Inferior parietal cortex (tissue), 1 donor: ENCODE measurements at regions not wholly inside any gene's neighbourhood (a gene's known extent, or its start where the extent isn't known, plus 50 kb on each side); places are given as distances from the start of the nearest gene placed in this dataset.

ENCODE experiments used
- DNase-seq: peaks from one replicate; pipeline ENCODE4 v3.0.0-alpha.2; 2016; ENCODE audit errors: extremely low spot score

DNA sequence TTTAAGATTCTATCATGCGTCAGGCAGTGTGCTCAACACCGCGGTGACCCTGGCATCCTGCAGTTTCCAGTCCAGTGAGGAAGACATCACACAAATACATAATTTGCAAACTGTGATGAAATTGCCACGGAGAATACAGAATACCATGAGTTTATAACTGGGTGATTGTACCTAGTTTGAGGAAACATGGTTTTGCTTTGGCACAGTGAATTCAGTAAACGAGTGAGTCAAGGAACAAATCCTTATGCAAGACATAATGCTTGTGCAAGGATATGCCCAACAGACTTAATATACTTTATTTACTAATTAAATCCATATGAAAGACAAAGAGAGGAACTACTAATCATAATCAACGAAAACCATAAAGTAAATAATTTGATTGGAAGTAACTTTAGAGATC is 311.8 kb upstream of the TMTC1 start:
- DNase-seq: no peak

DNA sequence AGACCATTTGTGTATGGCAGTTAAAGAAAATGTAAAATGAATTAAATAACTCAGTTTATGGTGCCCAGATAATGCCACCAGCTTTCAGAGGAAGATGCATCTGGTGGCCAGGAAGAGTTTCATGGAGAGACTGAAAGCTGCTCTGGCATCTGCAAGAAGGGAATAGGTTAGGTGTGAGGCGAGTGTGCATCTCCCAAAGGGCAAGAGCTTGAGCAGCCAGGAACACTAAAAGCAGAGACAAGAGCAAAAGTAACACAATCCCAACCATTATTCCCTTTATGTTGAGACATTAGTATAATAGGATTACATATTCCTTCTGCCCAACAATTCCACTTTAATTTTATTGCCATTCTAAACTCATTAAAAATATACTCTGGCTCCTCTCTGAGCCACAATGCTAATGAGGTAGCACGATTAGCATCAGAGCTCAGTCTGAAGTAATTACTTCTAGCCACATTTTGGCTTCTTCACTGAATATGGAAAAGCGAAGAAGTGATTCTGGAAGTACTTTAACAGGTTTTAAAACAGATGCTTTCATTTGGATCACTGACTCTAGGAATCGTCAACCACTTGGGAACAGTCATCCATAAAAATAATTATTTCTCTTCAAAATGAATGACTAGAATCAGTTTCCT is 309.4 kb upstream of the TMTC1 start:
- no peak for DNase-seq

GRCh38 chr12:30090258-30090657 is 306.5 kb upstream of the TMTC1 start:
- DNase-seq: no peak

DNA sequence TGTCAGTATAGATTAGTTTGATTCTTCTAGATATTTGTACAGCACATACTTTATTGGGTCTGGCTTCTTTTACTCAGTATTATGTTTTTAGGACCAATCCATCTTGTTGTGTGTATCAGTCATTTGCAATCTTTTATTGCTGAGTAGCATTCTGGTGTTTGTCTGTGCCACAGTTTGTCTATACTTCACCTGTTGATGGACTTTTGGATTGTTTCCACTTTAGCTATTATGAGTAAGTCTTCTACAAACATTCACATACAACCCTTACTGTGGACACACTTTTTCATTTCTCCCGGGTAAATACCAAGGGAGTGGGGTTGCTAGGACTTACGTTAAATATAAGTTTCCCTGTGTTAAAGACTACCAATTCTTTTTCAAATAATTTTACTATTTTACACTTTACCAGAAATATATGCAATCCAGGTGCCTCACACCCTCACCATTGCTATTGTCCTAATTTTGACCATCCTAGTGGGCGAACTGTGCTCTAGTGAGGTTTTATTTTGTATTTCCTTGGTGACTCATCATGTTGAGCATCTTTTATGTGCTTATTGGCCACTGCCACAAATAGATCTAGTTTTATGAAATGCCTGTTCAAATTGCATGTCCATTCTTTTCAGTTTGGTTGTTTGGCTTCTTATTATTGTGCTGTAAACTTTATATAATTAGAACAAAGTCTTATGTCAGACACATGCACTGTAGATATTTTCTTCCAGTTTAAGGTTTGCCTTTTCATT is 304.7 kb upstream of the TMTC1 start:
- DNase-seq: no peak

- DNase-seq: no peak
Measured at GRCh38 chr12:30082381-30082780, 298.6 kb upstream of the TMTC1 start.

GRCh38 chr12:30074916-30075315 is 291.2 kb upstream of the TMTC1 start:
- no peak for DNase-seq

GRCh38 chr12:30072824-30073223 is 289.1 kb upstream of the TMTC1 start:
- no peak for DNase-seq

- DNase-seq: no peak
Measured at GRCh38 chr12:30067146-30067545, 283.4 kb upstream of the TMTC1 start.

- DNase-seq: no peak
Measured at GRCh38 chr12:30064906-30065305, 281.2 kb upstream of the TMTC1 start.

GRCh38 chr12:30063435-30063945 is 279.7 kb upstream of the TMTC1 start:
- DNase-seq: no peak

- no peak for DNase-seq
Measured at GRCh38 chr12:30048371-30048770, 264.6 kb upstream of the TMTC1 start.

- no peak for DNase-seq
Measured at GRCh38 chr12:30047516-30048254, 263.9 kb upstream of the TMTC1 start.

- DNase-seq: no peak
Measured at GRCh38 chr12:30046376-30046775, 262.6 kb upstream of the TMTC1 start.

DNA sequence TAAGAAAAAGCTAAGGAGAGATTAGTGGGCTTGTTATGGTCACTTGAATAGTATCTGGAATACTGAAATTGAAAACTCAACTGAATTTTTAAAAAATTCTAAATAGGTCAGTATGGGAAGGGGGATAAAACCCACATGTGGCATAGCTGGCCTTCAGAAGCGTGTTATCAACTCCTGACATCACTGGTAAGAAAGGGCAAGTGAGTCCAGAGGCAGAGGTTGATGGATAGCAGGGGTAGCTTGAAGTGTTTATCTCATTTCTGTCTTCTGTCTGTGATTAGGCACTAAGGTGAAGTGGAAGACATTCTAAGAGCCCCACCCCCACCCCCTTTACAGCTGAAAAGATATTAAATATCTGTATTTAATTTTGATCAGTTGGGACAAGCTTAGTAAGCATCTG is 261.4 kb upstream of the TMTC1 start:
- no peak for DNase-seq

GRCh38 chr12:30044206-30044605 is 260.5 kb upstream of the TMTC1 start:
- DNase-seq: no peak

DNA sequence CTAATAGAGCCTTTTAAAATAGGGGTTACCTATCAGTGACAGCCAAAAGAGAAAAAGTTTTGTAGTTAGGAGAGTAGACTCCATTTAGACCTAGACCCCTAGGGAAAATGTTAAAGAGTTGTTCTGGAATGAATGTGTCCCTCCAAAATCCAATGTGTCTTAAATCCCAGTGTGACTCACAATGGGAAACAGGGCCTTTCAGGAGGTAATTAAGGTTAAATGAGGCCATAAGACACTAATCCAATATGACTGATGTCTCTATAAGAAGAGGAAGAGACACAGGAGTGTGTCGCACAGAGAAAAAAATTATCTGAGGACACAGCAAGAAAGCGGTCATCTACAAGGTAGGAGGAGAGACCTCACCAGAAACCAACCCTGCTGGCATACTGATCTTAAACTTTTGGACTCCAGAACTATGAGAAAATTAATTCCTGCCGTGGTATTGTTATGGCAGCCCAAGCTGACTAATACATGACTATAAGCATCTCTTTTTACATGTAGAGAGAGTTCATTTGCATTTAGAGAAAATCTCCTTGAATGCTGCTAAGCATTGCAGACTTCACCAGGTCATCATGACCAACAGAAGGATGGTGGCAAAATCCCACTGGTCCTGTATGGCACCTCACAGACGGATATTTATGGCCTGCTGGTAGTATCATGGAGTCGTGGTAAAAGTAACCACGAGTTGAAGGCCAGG is 259.6 kb upstream of the TMTC1 start:
- DNase-seq: no peak

- DNase-seq: no peak
Measured at GRCh38 chr12:30041096-30041495, 257.4 kb upstream of the TMTC1 start.

DNA sequence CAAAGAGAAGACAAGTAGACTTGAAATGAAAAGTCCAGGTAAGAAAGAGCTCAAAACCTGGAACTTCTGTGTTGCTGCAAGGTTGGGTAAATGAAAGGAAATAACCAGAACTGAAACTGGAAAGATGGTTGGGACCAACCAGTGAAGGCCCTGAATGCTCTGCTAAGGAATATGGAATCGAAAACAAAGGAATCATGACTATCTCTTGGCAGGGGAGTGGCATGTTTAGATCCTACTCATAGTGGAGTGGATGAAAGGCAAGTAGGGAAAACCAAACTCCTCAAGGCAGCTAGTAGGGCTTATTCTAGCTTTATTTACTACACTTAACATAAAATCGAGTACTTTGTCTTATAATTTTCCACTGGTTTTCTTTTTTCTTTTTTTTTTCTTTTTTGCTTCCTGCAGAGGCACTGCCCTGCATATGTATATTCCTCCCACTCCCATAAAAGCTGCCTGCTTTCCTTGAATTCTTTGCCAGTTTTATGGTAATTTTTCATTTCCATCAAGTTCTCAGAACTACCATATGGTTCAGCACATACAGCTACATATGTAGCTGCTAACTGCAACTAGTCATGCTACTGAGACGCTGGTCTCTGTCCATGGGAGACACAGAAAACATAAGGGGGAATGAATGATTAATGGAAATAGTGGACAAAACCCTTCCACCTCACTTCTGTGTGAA is 247.1 kb upstream of the TMTC1 start:
- DNase-seq: no peak

DNA sequence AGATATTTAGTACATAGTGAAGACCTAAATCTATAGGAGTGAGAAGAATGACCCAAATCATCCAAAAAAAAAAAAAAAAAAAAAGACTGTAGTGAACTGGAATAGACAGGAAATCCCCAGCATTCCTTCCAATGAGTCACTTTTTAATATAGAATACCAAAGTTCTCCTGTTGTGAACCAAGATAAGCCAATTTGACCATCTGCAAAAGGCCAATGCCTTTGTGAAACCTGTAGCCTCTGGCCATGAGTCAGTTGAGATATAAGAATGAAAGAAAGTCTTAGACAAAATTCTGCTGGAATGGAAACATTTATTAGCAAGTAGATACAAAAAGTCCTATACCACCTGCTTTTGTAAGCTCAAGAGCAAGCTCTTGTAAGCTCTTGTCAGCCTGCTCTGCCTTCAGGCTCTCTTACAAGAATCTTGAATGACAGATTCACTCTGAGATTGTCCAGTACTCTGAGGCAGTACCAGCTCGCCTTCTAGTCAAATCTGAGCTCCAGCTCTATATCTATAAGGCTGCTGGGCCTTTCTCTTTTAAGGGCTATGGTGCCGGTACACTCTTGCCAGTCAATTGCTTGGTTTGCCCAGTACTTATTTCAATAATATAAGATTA is 243.0 kb upstream of the TMTC1 start:
- DNase-seq: no peak

DNA sequence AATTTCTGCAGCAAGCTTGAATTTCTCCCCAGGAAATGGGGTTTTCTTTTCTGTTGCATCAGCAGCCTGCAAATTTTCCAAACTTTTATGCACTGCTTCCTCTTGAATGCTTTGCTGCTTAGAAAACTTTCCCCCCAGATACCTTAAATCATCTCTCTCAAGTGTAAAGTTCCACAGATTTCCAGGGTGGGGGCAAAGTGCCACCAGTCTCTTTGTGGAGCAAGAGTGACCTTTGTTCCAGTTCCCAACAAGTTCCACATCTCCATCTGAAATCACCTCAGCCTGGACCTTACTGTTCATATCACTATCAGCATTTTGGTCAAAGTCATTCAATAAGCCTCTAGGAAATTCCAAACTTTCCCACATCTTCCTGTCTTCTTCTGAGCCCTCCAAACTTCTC is 241.6 kb upstream of the TMTC1 start:
- no peak for DNase-seq

- DNase-seq: no peak
Measured at GRCh38 chr12:30023186-30023585, 239.4 kb upstream of the TMTC1 start.
